Mucosa of descending colon (tissue), 3 donors: ENCODE measurements at regions not wholly inside any gene's neighbourhood (a gene's known extent, or its start where the extent isn't known, plus 50 kb on each side); places are given as distances from the start of the nearest gene placed in this dataset.
"Not testable (repeated sequence)": the region's sequence is repeated elsewhere in the genome, so short reads cannot be mapped to it uniquely, and the experiment has no call there.

Experiments
- ATAC-seq: fragments of 200-7000 bp; cut with Tn5 transposase; one replicate; pipeline ENCODE4 v1.9.1; 2020; ENCODE audit warnings: mild to moderate bottlenecking, moderate library complexity
- DNase-seq, 3 donors: peaks; one replicate each; pipeline ENCODE4 v3.0.0-alpha.2; 2020
- H3K36me3 ChIP-seq: fragments of 200-600 bp; one replicate; pipeline ENCODE4 v1.8.0; 2021; ENCODE audit warnings: low read depth, mild to moderate bottlenecking
- H3K4me1 ChIP-seq: fragments of 200-600 bp; one replicate; pipeline ENCODE4 v1.8.0; 2021; ENCODE audit warnings: low read depth, mild to moderate bottlenecking
- H3K4me3 ChIP-seq: fragments of 200-600 bp; one replicate; pipeline ENCODE4 v1.8.0; 2021; ENCODE audit warnings: mild to moderate bottlenecking
- H3K9me3 ChIP-seq: fragments of 200-600 bp; one replicate; pipeline ENCODE4 v1.8.0; 2021; ENCODE audit warnings: mild to moderate bottlenecking
- intact Hi-C, 2 donors: fragments of 100-400 bp; cut with DNase I in 1 of 2; cut with micrococcal nuclease in 1 of 2; formaldehyde crosslinking; loops; one replicate each; pipeline versions ENCODE4 v1.11.0 to v1.11.1; 2022; cut with DNase I, micrococcal nuclease
- TF ChIP-seq, protein P1 (sequence below): fragments of 200-600 bp; IDR thresholded peaks from one replicate; pipeline ENCODE4 v1.8.0; 2022; ENCODE audit warnings: antibody characterized with exemption, mild to moderate bottlenecking
- donor health status: DM: no; HTN: no; CAD: no; lungs with moderate emphysema.
- donor health status: DM: no; HTN: no; CAD: no.
- donor health status: DM: no; HTN: yes; CAD: no.

GRCh38 chr12:129994634-129995033 is 90.8 kb upstream of the TMEM132D start:
- no peak overlapping the region for H3K4me3 ChIP-seq
- intact Hi-C loops, result no loop called here
- TF ChIP-seq, protein P1, sequence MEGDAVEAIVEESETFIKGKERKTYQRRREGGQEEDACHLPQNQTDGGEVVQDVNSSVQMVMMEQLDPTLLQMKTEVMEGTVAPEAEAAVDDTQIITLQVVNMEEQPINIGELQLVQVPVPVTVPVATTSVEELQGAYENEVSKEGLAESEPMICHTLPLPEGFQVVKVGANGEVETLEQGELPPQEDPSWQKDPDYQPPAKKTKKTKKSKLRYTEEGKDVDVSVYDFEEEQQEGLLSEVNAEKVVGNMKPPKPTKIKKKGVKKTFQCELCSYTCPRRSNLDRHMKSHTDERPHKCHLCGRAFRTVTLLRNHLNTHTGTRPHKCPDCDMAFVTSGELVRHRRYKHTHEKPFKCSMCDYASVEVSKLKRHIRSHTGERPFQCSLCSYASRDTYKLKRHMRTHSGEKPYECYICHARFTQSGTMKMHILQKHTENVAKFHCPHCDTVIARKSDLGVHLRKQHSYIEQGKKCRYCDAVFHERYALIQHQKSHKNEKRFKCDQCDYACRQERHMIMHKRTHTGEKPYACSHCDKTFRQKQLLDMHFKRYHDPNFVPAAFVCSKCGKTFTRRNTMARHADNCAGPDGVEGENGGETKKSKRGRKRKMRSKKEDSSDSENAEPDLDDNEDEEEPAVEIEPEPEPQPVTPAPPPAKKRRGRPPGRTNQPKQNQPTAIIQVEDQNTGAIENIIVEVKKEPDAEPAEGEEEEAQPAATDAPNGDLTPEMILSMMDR, result no peak
- no peaks in the 10 kb centered on the region for H3K9me3 ChIP-seq
- no peak for ATAC-seq
- H3K36me3 ChIP-seq, result no peaks in the 10 kb centered on the region
- no peak for DNase-seq
- no peaks in the 10 kb centered on the region for H3K4me1 ChIP-seq

GRCh38 chr12:129997239-129997638 is 93.4 kb upstream of the TMEM132D start:
- no peak overlapping the region for H3K4me3 ChIP-seq

GRCh38 chr12:130004310-130004877 is 100.6 kb upstream of the TMEM132D start:
- DNase-seq, ATAC-seq, H3K36me3 ChIP-seq, intact Hi-C loops, H3K4me1 ChIP-seq, H3K4me3 ChIP-seq, H3K9me3 ChIP-seq: not testable (repeated sequence)

More at GRCh38 chr12:129997239-129997638, 93.4 kb upstream of the TMEM132D start:
- no peaks in the 10 kb centered on the region for H3K36me3 ChIP-seq
- no peaks in the 10 kb centered on the region for H3K9me3 ChIP-seq
- no peaks in the 10 kb centered on the region for H3K4me1 ChIP-seq
- TF ChIP-seq, protein P1, result no peak
- DNase-seq, result no peak
- intact Hi-C loops, result no loop called here
- no peak for ATAC-seq

DNA sequence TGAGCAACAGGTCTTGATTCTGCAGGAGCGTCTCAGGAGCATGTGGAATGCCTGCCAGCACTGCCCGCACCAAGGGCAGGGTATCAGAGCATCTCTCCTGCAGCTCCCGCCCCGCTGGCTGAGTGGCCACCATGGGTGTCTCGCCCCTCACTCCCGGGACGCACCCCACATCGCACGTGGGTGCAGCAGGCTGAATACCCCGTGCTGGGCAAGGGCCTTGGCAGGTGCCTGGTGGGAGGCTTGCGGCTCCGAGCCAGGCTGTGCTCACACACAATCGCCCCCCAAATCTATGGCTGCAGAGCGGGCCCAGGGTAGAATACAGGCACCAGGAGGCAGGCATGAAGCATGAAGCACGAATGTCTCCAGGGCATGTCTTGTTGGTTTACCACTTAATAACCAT is 103.9 kb upstream of the TMEM132D start:
- no peaks in the 10 kb centered on the region for H3K9me3 ChIP-seq
- TF ChIP-seq, protein P1, result no peak
- DNase-seq (no peak), ATAC-seq (no peak)
- H3K4me3 ChIP-seq, result no peak overlapping the region
- no peaks in the 10 kb centered on the region for H3K36me3 ChIP-seq
- intact Hi-C loops, result no loop called here
- H3K4me1 ChIP-seq, result no peaks in the 10 kb centered on the region

- TF ChIP-seq, protein P1, result no peak
- H3K4me3 ChIP-seq, result no peak overlapping the region
- no peak for DNase-seq
Observed at GRCh38 chr12:130008241-130008640, 104.4 kb upstream of the TMEM132D start.

GRCh38 chr12:130009961-130010360 is 106.1 kb upstream of the TMEM132D start:
- intact Hi-C loops, result no loop called here
- TF ChIP-seq, protein P1, result no peak
- H3K4me3 ChIP-seq, result no peak overlapping the region
- ATAC-seq (no peak), DNase-seq (no peak)
- no peaks in the 10 kb centered on the region for H3K4me1 ChIP-seq
- H3K9me3 ChIP-seq, result no peaks in the 10 kb centered on the region
- no peaks in the 10 kb centered on the region for H3K36me3 ChIP-seq

More at GRCh38 chr12:130008241-130008640, 104.4 kb upstream of the TMEM132D start:
- H3K36me3 ChIP-seq, result no peaks in the 10 kb centered on the region
- ATAC-seq, result no peak
- intact Hi-C loops, result no loop called here
- no peaks in the 10 kb centered on the region for H3K4me1 ChIP-seq
- H3K9me3 ChIP-seq, result no peaks in the 10 kb centered on the region
